ENCODE measurements at regions not wholly inside any gene's neighbourhood (a gene's known extent, or its start where the extent isn't known, plus 50 kb on each side); places are given as distances from the start of the nearest gene placed in this dataset.

GRCh38 chr7:106979551-106980357, 64.8 kb upstream of the PRKAR2B start:
- no peaks in the 10 kb centered on the region for H3K4me1 ChIP-seq
- TF ChIP-seq, protein P1, sequence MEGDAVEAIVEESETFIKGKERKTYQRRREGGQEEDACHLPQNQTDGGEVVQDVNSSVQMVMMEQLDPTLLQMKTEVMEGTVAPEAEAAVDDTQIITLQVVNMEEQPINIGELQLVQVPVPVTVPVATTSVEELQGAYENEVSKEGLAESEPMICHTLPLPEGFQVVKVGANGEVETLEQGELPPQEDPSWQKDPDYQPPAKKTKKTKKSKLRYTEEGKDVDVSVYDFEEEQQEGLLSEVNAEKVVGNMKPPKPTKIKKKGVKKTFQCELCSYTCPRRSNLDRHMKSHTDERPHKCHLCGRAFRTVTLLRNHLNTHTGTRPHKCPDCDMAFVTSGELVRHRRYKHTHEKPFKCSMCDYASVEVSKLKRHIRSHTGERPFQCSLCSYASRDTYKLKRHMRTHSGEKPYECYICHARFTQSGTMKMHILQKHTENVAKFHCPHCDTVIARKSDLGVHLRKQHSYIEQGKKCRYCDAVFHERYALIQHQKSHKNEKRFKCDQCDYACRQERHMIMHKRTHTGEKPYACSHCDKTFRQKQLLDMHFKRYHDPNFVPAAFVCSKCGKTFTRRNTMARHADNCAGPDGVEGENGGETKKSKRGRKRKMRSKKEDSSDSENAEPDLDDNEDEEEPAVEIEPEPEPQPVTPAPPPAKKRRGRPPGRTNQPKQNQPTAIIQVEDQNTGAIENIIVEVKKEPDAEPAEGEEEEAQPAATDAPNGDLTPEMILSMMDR (IDR thresholded peaks at IDR 0.05): no peak
- TF ChIP-seq POLR2A (IDR thresholded peaks at IDR 0.05) (no peak), POLR2AphosphoS5 (IDR thresholded peaks at IDR 0.05) (no peak), EP300 (IDR thresholded peaks at IDR 0.05) (no peak)
- 36 to 59% (median 47%) methylated on average over 9 of the region's 9 CpGs for WGBS, 5 donors
- H3K4me3 ChIP-seq: no peak overlapping the region
- H3K9me3 ChIP-seq: no peaks in the 10 kb centered on the region
- no peaks in the 10 kb centered on the region for H3K36me3 ChIP-seq
- intact Hi-C loops (cut with DNase I; ENCODE audit: low total_unique reads): no loop called here
- DNase-seq: no peak
- H3K27me3 ChIP-seq: no peaks in the 10 kb centered on the region
- H3K27ac ChIP-seq: no peak overlapping the region

DNA sequence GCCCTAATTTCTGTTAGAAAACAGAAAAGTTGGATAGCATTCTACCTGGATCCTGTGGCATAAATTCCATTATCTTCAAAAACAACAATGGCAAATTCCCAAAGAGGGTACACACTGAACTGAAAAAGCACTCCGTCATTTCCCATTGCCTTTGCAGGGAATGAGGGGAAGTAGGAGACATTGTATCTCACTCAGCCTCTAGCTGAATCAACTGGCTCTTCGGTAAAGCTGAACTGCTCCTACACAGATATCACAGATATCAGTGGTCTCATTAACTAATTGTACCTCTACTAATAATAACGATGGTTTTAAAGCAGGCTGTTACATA, 64.2 kb upstream of the PRKAR2B start:
- DNase-seq: no peak
- H3K9me3 ChIP-seq: no peaks in the 10 kb centered on the region
- H3K4me1 ChIP-seq: no peaks in the 10 kb centered on the region
- 80 to 97% (median 86%) methylated on average over 3 of the region's 3 CpGs for WGBS, 5 donors
- H3K36me3 ChIP-seq: no peaks in the 10 kb centered on the region
- intact Hi-C loops (cut with DNase I; ENCODE audit: low total_unique reads): no loop called here
- H3K27ac ChIP-seq: no peak overlapping the region
- no peak overlapping the region for H3K4me3 ChIP-seq
- no peaks in the 10 kb centered on the region for H3K27me3 ChIP-seq
- TF ChIP-seq POLR2A (IDR thresholded peaks at IDR 0.05) (no peak), EP300 (IDR thresholded peaks at IDR 0.05) (no peak), POLR2AphosphoS5 (IDR thresholded peaks at IDR 0.05) (no peak)
- TF ChIP-seq, protein P1 (IDR thresholded peaks at IDR 0.05): no peak

DNA sequence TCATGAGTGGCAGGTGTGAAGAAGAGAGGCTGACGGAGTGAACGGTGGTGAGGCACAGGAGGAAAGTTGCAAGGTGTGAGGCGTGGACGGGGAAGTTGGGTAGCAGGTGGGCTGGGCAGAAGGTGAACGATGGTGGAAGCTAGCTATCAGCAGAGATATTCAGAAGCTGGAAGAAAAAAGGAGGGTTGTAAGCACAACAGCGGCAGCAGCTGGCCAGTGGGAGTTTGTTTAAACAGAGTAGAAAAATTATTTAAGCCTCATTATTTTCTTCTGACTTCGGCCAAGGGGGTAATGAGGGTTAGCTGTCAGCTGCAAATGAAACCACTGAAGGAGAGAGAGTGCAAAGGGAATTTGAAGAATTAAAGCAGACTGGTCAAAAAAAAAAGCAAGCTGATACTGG, 62.1 kb upstream of the PRKAR2B start:
- intact Hi-C loops (cut with DNase I; ENCODE audit: low total_unique reads): no loop called here
- TF ChIP-seq, protein P1 (IDR thresholded peaks at IDR 0.05): no peak
- TF ChIP-seq EP300 (IDR thresholded peaks at IDR 0.05): no peak
- no peak for TF ChIP-seq POLR2A (IDR thresholded peaks at IDR 0.05)
- no peak for TF ChIP-seq POLR2AphosphoS5 (IDR thresholded peaks at IDR 0.05)
- WGBS, 5 donors: 21 to 49% (median 32%) methylated on average over 7 of the region's 7 CpGs
- Histone ChIP-seq H3K27ac (no peak overlapping the region), H3K4me3 (no peak overlapping the region), H3K36me3 (no peaks in the 10 kb centered on the region), H3K9me3 (no peaks in the 10 kb centered on the region), H3K4me1 (no peaks in the 10 kb centered on the region), H3K27me3 (no peaks in the 10 kb centered on the region)
- peak in 1 of 2 donors; percentile 37 for DNase-seq

GRCh38 chr7:106984034-106984433, 60.5 kb upstream of the PRKAR2B start:
- no peak overlapping the region for H3K27ac ChIP-seq
- no peaks in the 10 kb centered on the region for H3K36me3 ChIP-seq
- no peaks in the 10 kb centered on the region for H3K9me3 ChIP-seq
- H3K27me3 ChIP-seq: no peaks in the 10 kb centered on the region
- WGBS, 5 donors: 93 to 99% (median 96%) methylated on average over 5 of the region's 5 CpGs
- no peaks in the 10 kb centered on the region for H3K4me1 ChIP-seq
- no peak for DNase-seq
- TF ChIP-seq POLR2AphosphoS5 (IDR thresholded peaks at IDR 0.05) (no peak), POLR2A (IDR thresholded peaks at IDR 0.05) (no peak), EP300 (IDR thresholded peaks at IDR 0.05) (no peak)
- TF ChIP-seq, protein P1 (IDR thresholded peaks at IDR 0.05): no peak
- intact Hi-C loops (cut with DNase I; ENCODE audit: low total_unique reads): no loop called here
- H3K4me3 ChIP-seq: no peak overlapping the region

Measured in stomach (tissue), 8 donors.